NCI-H1417 (cell line): ENCODE measurements at regions not wholly inside any gene's neighbourhood (a gene's known extent, or its start where the extent isn't known, plus 50 kb on each side); places are given as distances from the start of the nearest gene placed in this dataset.
A peak's percentile ranks its signal among the peaks of the same experiment; 100 is the strongest.
"Not testable (repeated sequence)": the region's sequence is repeated elsewhere in the genome, so short reads cannot be mapped to it uniquely, and the experiment has no call there.

ENCODE experiments used
- DNase-seq, 3 experiments: peaks; one replicate each; lab custom pipeline; 2025; lab: John Stamatoyannopoulos, UW

- no peak for DNase-seq
These were observed 387.0 kb downstream of the USP25 start for GRCh38 chr21:16116798-16117197.

- no peak for DNase-seq
These were observed 387.5 kb downstream of the USP25 start for GRCh38 chr21:16117331-16117730.

GRCh38 chr21:16117851-16118590 is 388.2 kb downstream of the USP25 start:
- no peak for DNase-seq

GRCh38 chr21:16124378-16125138 is 394.8 kb downstream of the USP25 start:
- no peak for DNase-seq

GRCh38 chr21:16125274-16125673 is 395.5 kb downstream of the USP25 start:
- DNase-seq = no peak

- not testable (repeated sequence) for DNase-seq
These were observed 402.7 kb downstream of the USP25 start for GRCh38 chr21:16132453-16132852.

- DNase-seq = no peak
These were observed 403.5 kb downstream of the USP25 start for GRCh38 chr21:16133248-16133647.

GRCh38 chr21:16134134-16134533 is 404.4 kb downstream of the USP25 start:
- DNase-seq = no peak

- DNase-seq = no peak
These were observed 407.3 kb downstream of the USP25 start for GRCh38 chr21:16137106-16137505.

GRCh38 chr21:16145052-16145451 is 415.3 kb downstream of the USP25 start:
- DNase-seq = no peak

GRCh38 chr21:16145479-16145878 is 415.7 kb downstream of the USP25 start:
- DNase-seq = no peak

GRCh38 chr21:16154321-16154720 is 424.5 kb downstream of the USP25 start:
- DNase-seq = no peak

- no peak for DNase-seq
These were observed 425.3 kb downstream of the USP25 start for GRCh38 chr21:16154951-16155635.

- DNase-seq = no peak
These were observed 427.2 kb downstream of the USP25 start for GRCh38 chr21:16156841-16157489.

GRCh38 chr21:16159213-16159970 is 429.6 kb downstream of the USP25 start:
- DNase-seq = no peak

GRCh38 chr21:16159971-16160350 is 430.2 kb downstream of the USP25 start:
- no peak for DNase-seq

- DNase-seq = no peak
These were observed 433.2 kb downstream of the USP25 start for GRCh38 chr21:16162953-16163352.

- DNase-seq = no peak
These were observed 439.3 kb downstream of the USP25 start for GRCh38 chr21:16169102-16169511.

GRCh38 chr21:16169779-16170178 is 440.0 kb downstream of the USP25 start:
- no peak for DNase-seq

GRCh38 chr21:16176570-16176969 is 446.8 kb downstream of the USP25 start:
- DNase-seq = no peak

GRCh38 chr21:16177532-16177931 is 447.8 kb downstream of the USP25 start:
- peak in 1 of 3 experiments; percentile 22 for DNase-seq

- peak in 1 of 3 experiments; percentile 9 for DNase-seq
These were observed 450.0 kb downstream of the USP25 start for GRCh38 chr21:16179773-16180172.
